HG03039 (cell line): ENCODE measurements at regions not wholly inside any gene's neighbourhood (a gene's known extent, or its start where the extent isn't known, plus 50 kb on each side); places are given as distances from the start of the nearest gene placed in this dataset.
"Not testable (repeated sequence)": the region's sequence is repeated elsewhere in the genome, so short reads cannot be mapped to it uniquely, and the experiment has no call there.

ENCODE experiments used
- ATAC-seq: cut with Tn5 transposase; IDR thresholded peaks from one replicate; pipeline ENCODE4 v1.9.1; 2021; ENCODE audit warnings: mild to moderate bottlenecking, moderate library complexity; ENCODE audit not compliant: unreplicated experiment

- no peak for ATAC-seq
These were observed 64.7 kb downstream of the KCNJ18 start for GRCh38 chr17:21756856-21757619.

DNA sequence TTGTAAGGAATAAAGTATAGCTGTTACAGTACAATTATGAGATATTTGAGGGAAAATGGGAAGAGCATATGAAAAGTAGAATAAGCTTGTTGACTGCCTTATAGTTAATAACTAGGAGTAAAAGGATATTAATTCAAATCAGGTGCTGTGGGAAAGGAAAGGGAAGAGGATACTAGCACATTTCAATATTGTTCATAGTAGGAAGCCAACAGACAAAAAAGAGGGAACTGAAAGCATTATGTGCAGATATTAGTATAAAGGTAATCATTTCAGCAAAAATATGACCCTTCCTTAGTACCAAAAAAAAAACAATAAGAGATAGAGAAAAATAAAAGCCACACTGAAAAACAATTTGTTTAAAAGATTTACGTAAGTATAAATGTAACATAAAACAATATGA, 67.3 kb downstream of the KCNJ18 start:
- ATAC-seq = not testable (repeated sequence)

- not testable (repeated sequence) for ATAC-seq
These were observed 71.5 kb downstream of the KCNJ18 start for GRCh38 chr17:21763738-21764340.

DNA sequence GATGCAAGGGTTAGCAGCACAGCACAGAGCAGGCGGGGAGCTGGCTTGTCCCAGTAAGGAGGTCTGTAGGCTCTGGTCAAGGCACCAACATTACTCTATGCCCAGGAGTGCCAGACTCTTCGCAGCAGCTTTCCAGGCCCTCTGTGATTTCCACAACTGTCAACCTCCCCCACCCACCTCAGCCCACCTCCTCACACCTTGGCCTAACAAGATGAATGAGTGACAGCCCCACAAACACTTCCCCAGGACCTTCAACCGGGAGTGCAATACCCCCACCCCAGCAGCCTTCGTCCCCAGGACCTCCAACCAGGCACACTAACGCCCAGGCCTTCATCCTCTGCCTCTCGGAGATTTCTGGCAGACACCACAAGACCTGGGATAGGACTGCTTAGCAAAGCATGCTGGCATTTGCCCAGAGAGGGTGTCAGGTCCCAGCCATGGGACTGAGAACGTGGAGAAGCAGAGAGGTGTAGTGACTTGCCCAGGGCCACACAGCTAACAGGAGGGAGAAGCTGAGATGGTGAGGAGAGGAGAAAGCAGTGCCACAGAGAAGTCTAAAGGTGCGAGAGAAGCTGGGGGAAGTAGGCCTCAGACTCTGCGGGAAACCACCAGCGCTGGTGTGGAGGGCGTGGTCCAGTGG, 73.4 kb downstream of the KCNJ18 start:
- not testable (repeated sequence) for ATAC-seq

- ATAC-seq = not testable (repeated sequence)
These were observed 74.2 kb downstream of the KCNJ18 start for GRCh38 chr17:21766565-21766964.

- not testable (repeated sequence) for ATAC-seq
These were observed 75.1 kb downstream of the KCNJ18 start for GRCh38 chr17:21767162-21768156.

- not testable (repeated sequence) for ATAC-seq
These were observed 75.9 kb downstream of the KCNJ18 start for GRCh38 chr17:21768244-21768643.

- ATAC-seq = not testable (repeated sequence)
These were observed 76.6 kb downstream of the KCNJ18 start for GRCh38 chr17:21768729-21769462.

GRCh38 chr17:21769781-21770180, 77.5 kb downstream of the KCNJ18 start:
- not testable (repeated sequence) for ATAC-seq

GRCh38 chr17:21770466-21771446, 78.4 kb downstream of the KCNJ18 start:
- ATAC-seq = peak; percentile 69

DNA sequence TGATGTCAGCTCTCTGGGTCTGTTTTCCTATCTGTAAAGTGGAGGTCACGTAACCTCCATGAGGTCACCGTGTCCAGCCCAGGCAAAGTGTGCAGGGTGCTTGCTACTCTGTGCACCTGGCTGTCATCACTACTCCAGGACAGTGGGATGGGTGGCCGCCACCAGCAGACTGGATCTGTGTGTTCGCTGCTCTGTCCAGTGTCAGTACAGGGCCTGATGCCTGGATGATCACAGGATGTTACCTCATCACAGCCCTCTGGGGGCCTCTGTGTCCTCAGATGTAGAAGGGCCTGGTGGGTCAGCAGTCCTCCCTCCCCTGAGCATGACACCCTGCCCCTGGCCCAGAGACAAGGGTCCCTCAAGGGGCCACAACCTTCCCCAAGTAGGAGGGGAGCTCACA, 80.0 kb downstream of the KCNJ18 start:
- no peak for ATAC-seq

GRCh38 chr17:21772991-21773713, 80.8 kb downstream of the KCNJ18 start:
- not testable (repeated sequence) for ATAC-seq

DNA sequence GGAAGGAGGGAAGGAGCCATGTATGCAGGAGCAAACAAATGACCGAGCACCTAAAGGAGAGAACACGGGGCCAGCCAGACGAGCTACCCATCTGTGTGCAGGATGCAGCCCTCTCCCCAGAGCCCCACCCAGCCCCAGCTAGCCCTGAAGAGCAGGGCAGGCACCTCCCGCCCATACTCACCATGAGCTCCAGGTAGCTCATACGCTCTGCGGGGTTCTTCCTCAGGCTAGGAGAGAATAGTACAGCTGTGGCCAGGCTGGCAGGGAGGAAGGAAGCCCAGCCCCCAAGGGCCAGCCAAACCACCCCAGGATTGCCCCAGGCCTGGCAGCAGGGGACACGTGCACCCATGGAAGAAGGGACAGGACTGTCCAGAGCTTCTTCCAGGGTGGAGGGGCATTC, 81.9 kb downstream of the KCNJ18 start:
- no peak for ATAC-seq

- not testable (repeated sequence) for ATAC-seq
These were observed 83.2 kb downstream of the KCNJ18 start for GRCh38 chr17:21775566-21775965.

GRCh38 chr17:21776921-21777320, 84.6 kb downstream of the KCNJ18 start:
- ATAC-seq = not testable (repeated sequence)

GRCh38 chr17:21778866-21779265, 86.5 kb downstream of the KCNJ18 start:
- not testable (repeated sequence) for ATAC-seq

GRCh38 chr17:21780293-21780888, 88.1 kb downstream of the KCNJ18 start:
- not testable (repeated sequence) for ATAC-seq
